MCF 10A (cell line): ENCODE measurements at regions not wholly inside any gene's neighbourhood (a gene's known extent, or its start where the extent isn't known, plus 50 kb on each side); places are given as distances from the start of the nearest gene placed in this dataset.

Experiments
- BruUV-seq: library from RNA; stranded (reverse); fragments of 400-500 nt; replicated peaks from 2 replicates; lab custom pipeline; 2021; lab: Mats Ljungman, UMichigan
- CTCF ChIA-PET: fragments of 300-600 bp; sonication (Branson Sonifier 250); formaldehyde crosslinking; extraction: SDS; loops from one replicate; lab custom pipeline; 2021; ENCODE audit warnings: antibody characterized with exemption, inconsistent platforms; lab: Yijun Ruan, JAX
- POLR2A ChIA-PET: fragments of 300-600, 350-650 bp; sonication (Branson Sonifier 250); formaldehyde crosslinking; extraction: SDS; loops from one replicate; lab custom pipeline; 2020; ENCODE audit warnings: antibody characterized with exemption, inconsistent platforms; lab: Yijun Ruan, JAX
- DNase-seq: peaks from one replicate; pipeline ENCODE4 v3.0.0-alpha.2; 2018; ENCODE audit not compliant: unreplicated experiment
- H3K27ac Mint-ChIP-seq: one replicate; pipeline ENCODE4 v1.8.0; 2022; ENCODE audit warnings: mild to moderate bottlenecking, low read depth, mixed read lengths; ENCODE audit not compliant: unreplicated experiment
- H3K27me3 Mint-ChIP-seq: one replicate; pipeline ENCODE4 v1.8.0; 2022; ENCODE audit warnings: mixed read lengths; ENCODE audit not compliant: insufficient read depth, unreplicated experiment
- H3K36me3 Mint-ChIP-seq: one replicate; pipeline ENCODE4 v1.8.0; 2022; ENCODE audit warnings: mild to moderate bottlenecking, moderate library complexity, mixed read lengths; ENCODE audit not compliant: insufficient read depth, unreplicated experiment
- H3K4me1 Mint-ChIP-seq: one replicate; pipeline ENCODE4 v1.8.0; 2022; ENCODE audit warnings: mixed read lengths; ENCODE audit not compliant: insufficient read depth, unreplicated experiment
- H3K4me3 Mint-ChIP-seq: one replicate; pipeline ENCODE4 v1.8.0; 2022; ENCODE audit warnings: mild to moderate bottlenecking, moderate library complexity, mixed read lengths; ENCODE audit not compliant: unreplicated experiment
- H3K9me3 Mint-ChIP-seq: one replicate; pipeline ENCODE4 v1.8.0; 2022; ENCODE audit warnings: mixed read lengths; ENCODE audit not compliant: unreplicated experiment
- CTCF ChIP-seq: fragments of 200-600 bp; IDR thresholded peaks from one replicate; pipeline ENCODE4 v1.8.0; 2022; ENCODE audit warnings: antibody characterized with exemption, mild to moderate bottlenecking; ENCODE audit not compliant: unreplicated experiment
- intact Hi-C: fragments of 100-400 bp; cut with micrococcal nuclease; formaldehyde crosslinking; loops from 2 replicates; pipeline ENCODE4 v1.14.1; 2022

GRCh38 chr2:14313341-14313740 is 319.2 kb upstream of the LRATD1 start:
- no peaks in the 10 kb centered on the region for H3K4me1 Mint-ChIP-seq
- ChIA-PET CTCF (interaction anchor here (0.6 kb wide), 1 partner anchor 603 kb away, joined by 4 read pairs; no protein-coding TSS in a partner anchor), POLR2A (no interaction called here)
- BruUV-seq = no TSS peak
- H3K27ac Mint-ChIP-seq = no peak overlapping the region
- no peak for TF ChIP-seq CTCF
- DNase-seq = no peak
- H3K36me3 Mint-ChIP-seq = no peaks in the 10 kb centered on the region
- no peaks in the 10 kb centered on the region for H3K9me3 Mint-ChIP-seq
- H3K4me3 Mint-ChIP-seq = no peak overlapping the region
- no peaks in the 10 kb centered on the region for H3K27me3 Mint-ChIP-seq
- intact Hi-C loops = no loop called here

- CTCF ChIA-PET = interaction anchor here (0.6 kb wide), 1 partner anchor 28 kb away, joined by 3 read pairs; no protein-coding TSS in a partner anchor
- Mint-ChIP-seq H3K4me1 (no peaks in the 10 kb centered on the region), H3K27ac (no peak overlapping the region), H3K27me3 (no peaks in the 10 kb centered on the region), H3K4me3 (no peak overlapping the region), H3K9me3 (no peaks in the 10 kb centered on the region), H3K36me3 (no peaks in the 10 kb centered on the region)
- POLR2A ChIA-PET = interaction anchor here (0.7 to 0.9 kb wide), 2 partner anchors 9 to 319 kb away, joined by 3 to 4 read pairs; no protein-coding TSS in a partner anchor
- no TSS peak for BruUV-seq
- TF ChIP-seq CTCF = no peak
- no peak for DNase-seq
- intact Hi-C loops = no loop called here
Observed at GRCh38 chr2:14316594-14316993, 315.9 kb upstream of the LRATD1 start.

GRCh38 chr2:14321357-14321756 is 311.2 kb upstream of the LRATD1 start:
- Mint-ChIP-seq H3K27me3 (no peaks in the 10 kb centered on the region), H3K27ac (no peak overlapping the region), H3K36me3 (no peaks in the 10 kb centered on the region), H3K9me3 (no peaks in the 10 kb centered on the region), H3K4me1 (peaks cover 14% of the 10 kb centered on the region), H3K4me3 (no peak overlapping the region)
- TF ChIP-seq CTCF = no peak
- no peak for DNase-seq
- POLR2A ChIA-PET = no interaction called here
- CTCF ChIA-PET = interaction anchor here (0.6 kb wide), 1 partner anchor 1119 kb away, joined by 6 read pairs; no protein-coding TSS in a partner anchor
- intact Hi-C loops = no loop called here
- no TSS peak for BruUV-seq

GRCh38 chr2:14322306-14322705 is 310.2 kb upstream of the LRATD1 start:
- Mint-ChIP-seq H3K27me3 (no peaks in the 10 kb centered on the region), H3K4me1 (peaks cover 14% of the 10 kb centered on the region), H3K36me3 (no peaks in the 10 kb centered on the region), H3K4me3 (no peak overlapping the region), H3K9me3 (no peaks in the 10 kb centered on the region), H3K27ac (no peak overlapping the region)
- DNase-seq = no peak
- ChIA-PET POLR2A (no interaction called here), CTCF (no interaction called here)
- TF ChIP-seq CTCF = no peak
- BruUV-seq = no TSS peak
- intact Hi-C loops = no loop called here
